Activated CD4-positive, alpha-beta T cell treated with anti-CD3 and anti-CD28 coated beads for 36 hours (primary cell): ENCODE measurements at regions not wholly inside any gene's neighbourhood (a gene's known extent, or its start where the extent isn't known, plus 50 kb on each side); places are given as distances from the start of the nearest gene placed in this dataset.
"Not testable (repeated sequence)": the region's sequence is repeated elsewhere in the genome, so short reads cannot be mapped to it uniquely, and the experiment has no call there.

Source experiments
- ATAC-seq: fragments of 200-7000 bp; cut with Tn5 transposase; one replicate; pipeline ENCODE4 v1.10.0; 2021; ENCODE audit warnings: mild to moderate bottlenecking, moderate library complexity
- CTCF ChIA-PET: fragments of 350-600 bp; sonication (Branson Sonifier 250); formaldehyde crosslinking; loops from one replicate; lab custom pipeline; 2021; ENCODE audit warnings: antibody characterized with exemption; lab: Charles Lee
- POLR2A ChIA-PET: fragments of 350-600 bp; sonication (Branson Sonifier 250); formaldehyde crosslinking; loops from one replicate; lab custom pipeline; 2021; ENCODE audit warnings: antibody characterized with exemption, inconsistent platforms; lab: Charles Lee
- DNase-seq: peaks from one replicate; pipeline ENCODE4 v3.0.0-alpha.2; 2020
- H3K27ac Mint-ChIP-seq: one replicate; pipeline ENCODE4 v1.8.0; 2021; ENCODE audit warnings: mixed read lengths
- H3K27me3 Mint-ChIP-seq: one replicate; pipeline ENCODE4 v1.8.0; 2021; ENCODE audit warnings: mixed read lengths
- H3K36me3 Mint-ChIP-seq: one replicate; pipeline ENCODE4 v1.8.0; 2021; ENCODE audit warnings: low read depth, mixed read lengths
- H3K4me1 Mint-ChIP-seq: one replicate; pipeline ENCODE4 v1.8.0; 2021; ENCODE audit warnings: mixed read lengths
- H3K4me3 Mint-ChIP-seq: one replicate; pipeline ENCODE4 v1.8.0; 2021; ENCODE audit warnings: mild to moderate bottlenecking, moderate library complexity, mixed read lengths
- H3K9me3 Mint-ChIP-seq: one replicate; pipeline ENCODE4 v1.8.0; 2021; ENCODE audit warnings: low read depth, mixed read lengths
- intact Hi-C, 2 experiments: fragments of 100-400 bp; cut with DNase I in 1 of 2; cut with micrococcal nuclease in 1 of 2; formaldehyde crosslinking; loops; one replicate each; pipeline versions ENCODE4 v1.14.2 to v1.15.1; 2022 to 2024; cut with DNase I, micrococcal nuclease

GRCh38 chr7:88610942-88611341 lies 148.6 kb upstream of the ZNF804B start:
- ATAC-seq, result no peak
- H3K4me3 Mint-ChIP-seq, result no peak overlapping the region
- H3K27ac Mint-ChIP-seq, result no peak overlapping the region
- no peaks in the 10 kb centered on the region for H3K36me3 Mint-ChIP-seq
- POLR2A ChIA-PET, result no interaction called here
- no peak for DNase-seq
- CTCF ChIA-PET, result no interaction called here
- intact Hi-C loops, result no loop called here
- H3K27me3 Mint-ChIP-seq, result no peaks in the 10 kb centered on the region
- no peaks in the 10 kb centered on the region for H3K9me3 Mint-ChIP-seq
- H3K4me1 Mint-ChIP-seq, result no peaks in the 10 kb centered on the region

- Mint-ChIP-seq H3K4me3 (no peak overlapping the region), H3K36me3 (no peaks in the 10 kb centered on the region), H3K4me1 (no peaks in the 10 kb centered on the region), H3K9me3 (no peaks in the 10 kb centered on the region), H3K27ac (no peak overlapping the region), H3K27me3 (no peaks in the 10 kb centered on the region)
- DNase-seq (no peak), ATAC-seq (no peak)
- POLR2A ChIA-PET, result no interaction called here
- intact Hi-C loops, result no loop called here
- CTCF ChIA-PET, result interaction anchor here (0.7 kb wide), 1 partner anchor 1698 kb away, joined by 4 read pairs; no protein-coding TSS in a partner anchor
These were observed 158.8 kb upstream of the ZNF804B start for GRCh38 chr7:88600695-88601094.

- ChIA-PET POLR2A (no interaction called here), CTCF (interaction anchor here (0.6 kb wide), 1 partner anchor 78 kb away, joined by 3 read pairs; no protein-coding TSS in a partner anchor)
- Mint-ChIP-seq H3K36me3 (no peaks in the 10 kb centered on the region), H3K27me3 (no peaks in the 10 kb centered on the region), H3K4me1 (no peaks in the 10 kb centered on the region), H3K9me3 (no peaks in the 10 kb centered on the region), H3K4me3 (no peak overlapping the region), H3K27ac (no peak overlapping the region)
- ATAC-seq (no peak), DNase-seq (no peak)
- intact Hi-C loops, result no loop called here
These were observed 160.0 kb upstream of the ZNF804B start for GRCh38 chr7:88599528-88599927.

GRCh38 chr7:88597941-88598425 lies 161.5 kb upstream of the ZNF804B start:
- ChIA-PET POLR2A (no interaction called here), CTCF (no interaction called here)
- DNase-seq, result no peak
- no peaks in the 10 kb centered on the region for H3K27me3 Mint-ChIP-seq
- no peaks in the 10 kb centered on the region for H3K9me3 Mint-ChIP-seq
- no peaks in the 10 kb centered on the region for H3K4me1 Mint-ChIP-seq
- no peak for ATAC-seq
- H3K27ac Mint-ChIP-seq, result no peak overlapping the region
- no peak overlapping the region for H3K4me3 Mint-ChIP-seq
- intact Hi-C loops, result no loop called here
- H3K36me3 Mint-ChIP-seq, result no peaks in the 10 kb centered on the region

GRCh38 chr7:88590963-88591362 lies 168.5 kb upstream of the ZNF804B start:
- DNase-seq (no peak), ATAC-seq (no peak)
- CTCF ChIA-PET, result interaction anchor here (0.5 kb wide), 1 partner anchor 1480 kb away, joined by 3 read pairs; no protein-coding TSS in a partner anchor
- H3K27me3 Mint-ChIP-seq, result no peaks in the 10 kb centered on the region
- H3K27ac Mint-ChIP-seq, result no peak overlapping the region
- H3K4me1 Mint-ChIP-seq, result no peaks in the 10 kb centered on the region
- H3K36me3 Mint-ChIP-seq, result no peaks in the 10 kb centered on the region
- H3K4me3 Mint-ChIP-seq, result no peak overlapping the region
- POLR2A ChIA-PET, result no interaction called here
- intact Hi-C loops, result no loop called here
- H3K9me3 Mint-ChIP-seq, result peaks cover 4% of the 10 kb centered on the region

- CTCF ChIA-PET, result no interaction called here
- no peak overlapping the region for H3K27ac Mint-ChIP-seq
- H3K4me3 Mint-ChIP-seq, result no peak overlapping the region
- intact Hi-C loops, result no loop called here
- ATAC-seq (no peak), DNase-seq (no peak)
- H3K36me3 Mint-ChIP-seq, result no peaks in the 10 kb centered on the region
- H3K9me3 Mint-ChIP-seq, result peaks cover 4% of the 10 kb centered on the region
- no peaks in the 10 kb centered on the region for H3K27me3 Mint-ChIP-seq
- H3K4me1 Mint-ChIP-seq, result no peaks in the 10 kb centered on the region
- POLR2A ChIA-PET, result no interaction called here
These were observed 169.6 kb upstream of the ZNF804B start for GRCh38 chr7:88589927-88590326.

GRCh38 chr7:88586890-88587289 lies 172.6 kb upstream of the ZNF804B start:
- H3K9me3 Mint-ChIP-seq, result peaks cover 4% of the 10 kb centered on the region
- no peak overlapping the region for H3K27ac Mint-ChIP-seq
- no peaks in the 10 kb centered on the region for H3K36me3 Mint-ChIP-seq
- ATAC-seq (no peak), DNase-seq (no peak)
- CTCF ChIA-PET, result no interaction called here
- no peak overlapping the region for H3K4me3 Mint-ChIP-seq
- no peaks in the 10 kb centered on the region for H3K4me1 Mint-ChIP-seq
- POLR2A ChIA-PET, result no interaction called here
- intact Hi-C loops, result no loop called here
- no peaks in the 10 kb centered on the region for H3K27me3 Mint-ChIP-seq

- ATAC-seq, result no peak
- intact Hi-C loops, result no loop called here
- no peaks in the 10 kb centered on the region for H3K27me3 Mint-ChIP-seq
- CTCF ChIA-PET, result no interaction called here
- no peaks in the 10 kb centered on the region for H3K4me1 Mint-ChIP-seq
- no peak overlapping the region for H3K4me3 Mint-ChIP-seq
- H3K36me3 Mint-ChIP-seq, result no peaks in the 10 kb centered on the region
- no peak overlapping the region for H3K27ac Mint-ChIP-seq
- POLR2A ChIA-PET, result no interaction called here
- no peak for DNase-seq
- H3K9me3 Mint-ChIP-seq, result no peaks in the 10 kb centered on the region
These were observed 173.3 kb upstream of the ZNF804B start for GRCh38 chr7:88586219-88586618.

GRCh38 chr7:88576720-88577119 lies 182.8 kb upstream of the ZNF804B start:
- H3K27ac Mint-ChIP-seq, result no peak overlapping the region
- no peaks in the 10 kb centered on the region for H3K36me3 Mint-ChIP-seq
- H3K27me3 Mint-ChIP-seq, result no peaks in the 10 kb centered on the region
- no peaks in the 10 kb centered on the region for H3K4me1 Mint-ChIP-seq
- no peaks in the 10 kb centered on the region for H3K9me3 Mint-ChIP-seq
- ChIA-PET POLR2A (no interaction called here), CTCF (no interaction called here)
- intact Hi-C loops, result no loop called here
- DNase-seq (no peak), ATAC-seq (no peak)
- no peak overlapping the region for H3K4me3 Mint-ChIP-seq

- Mint-ChIP-seq H3K9me3 (no peaks in the 10 kb centered on the region), H3K36me3 (no peaks in the 10 kb centered on the region), H3K4me1 (no peaks in the 10 kb centered on the region), H3K27ac (no peak overlapping the region), H3K27me3 (no peaks in the 10 kb centered on the region), H3K4me3 (no peak overlapping the region)
- POLR2A ChIA-PET, result no interaction called here
- intact Hi-C loops, result no loop called here
- ATAC-seq, result no peak
- CTCF ChIA-PET, result no interaction called here
- DNase-seq, result no peak
These were observed 193.3 kb upstream of the ZNF804B start for GRCh38 chr7:88566162-88566729.

- no peak overlapping the region for H3K4me3 Mint-ChIP-seq
- no peak for DNase-seq
- H3K27ac Mint-ChIP-seq, result no peak overlapping the region
- intact Hi-C loops, result no loop called here
- no peak for ATAC-seq
- H3K4me1 Mint-ChIP-seq, result no peaks in the 10 kb centered on the region
- no peaks in the 10 kb centered on the region for H3K9me3 Mint-ChIP-seq
- no peaks in the 10 kb centered on the region for H3K36me3 Mint-ChIP-seq
- CTCF ChIA-PET, result no interaction called here
- POLR2A ChIA-PET, result no interaction called here
- no peaks in the 10 kb centered on the region for H3K27me3 Mint-ChIP-seq
These were observed 194.1 kb upstream of the ZNF804B start for GRCh38 chr7:88565401-88565800.

- ATAC-seq, H3K9me3 Mint-ChIP-seq, H3K4me3 Mint-ChIP-seq, intact Hi-C loops, CTCF ChIA-PET, H3K4me1 Mint-ChIP-seq, POLR2A ChIA-PET, H3K36me3 Mint-ChIP-seq, DNase-seq, H3K27ac Mint-ChIP-seq, H3K27me3 Mint-ChIP-seq: not testable (repeated sequence)
These were observed 203.1 kb upstream of the ZNF804B start for GRCh38 chr7:88556441-88556840.
